Neuron (in vitro differentiated cells): ENCODE measurements at regions not wholly inside any gene's neighbourhood (a gene's known extent, or its start where the extent isn't known, plus 50 kb on each side); places are given as distances from the start of the nearest gene placed in this dataset.
"Not testable (repeated sequence)": the region's sequence is repeated elsewhere in the genome, so short reads cannot be mapped to it uniquely, and the experiment has no call there.

ENCODE experiments used
- H2AFZ ChIP-seq: one replicate; pipeline ENCODE4 v1.6.1; 2013; ENCODE audit warnings: low read depth, mild to moderate bottlenecking, inconsistent platforms, low read length, moderate library complexity
- H3K27me3 ChIP-seq: one replicate; pipeline ENCODE4 v1.6.1; 2013; ENCODE audit warnings: low read length; ENCODE audit not compliant: insufficient read depth
- H3K36me3 ChIP-seq: one replicate; pipeline ENCODE4 v1.6.1; 2013; ENCODE audit warnings: low read length; ENCODE audit not compliant: insufficient read depth
- H3K4me1 ChIP-seq: one replicate; pipeline ENCODE4 v1.6.1; 2013; ENCODE audit warnings: low read length; ENCODE audit not compliant: insufficient read depth
- H3K4me3 ChIP-seq: 2 replicates; pipeline ENCODE4 v1.5.1; 2013; ENCODE audit warnings: mild to moderate bottlenecking, low read length, moderate library complexity
- H3K9me3 ChIP-seq: one replicate; pipeline ENCODE4 v1.6.1; 2013; ENCODE audit warnings: low read length

DNA sequence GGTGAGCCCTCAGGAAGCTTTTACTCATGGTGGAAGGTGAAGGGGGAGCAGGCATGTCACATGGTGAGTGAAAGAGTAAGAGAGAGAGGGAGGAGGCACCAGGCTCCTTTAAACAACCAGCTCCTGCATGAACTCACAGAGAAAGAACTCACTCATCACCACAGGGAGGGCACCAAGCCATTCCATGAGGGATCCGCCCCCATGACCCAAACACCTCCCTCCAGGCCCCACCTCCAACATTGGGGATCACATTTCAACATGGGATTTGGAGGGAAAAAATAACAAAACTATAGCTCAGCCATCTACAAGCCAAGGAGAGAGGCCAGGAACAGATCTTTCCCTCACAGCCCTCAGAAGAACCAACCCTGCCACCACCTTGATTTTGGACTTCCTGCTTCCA is 153.9 kb downstream of the GOLGA8K start:
- H3K9me3 ChIP-seq, H3K36me3 ChIP-seq, H3K27me3 ChIP-seq, H2AFZ ChIP-seq, H3K4me3 ChIP-seq, H3K4me1 ChIP-seq: not testable (repeated sequence)

- H3K36me3 ChIP-seq, H3K4me1 ChIP-seq, H2AFZ ChIP-seq, H3K27me3 ChIP-seq, H3K9me3 ChIP-seq, H3K4me3 ChIP-seq: not testable (repeated sequence)
Observed at GRCh38 chr15:32243727-32244126, 159.4 kb downstream of the GOLGA8K start.

GRCh38 chr15:32242780-32243528 is 160.1 kb downstream of the GOLGA8K start:
- H3K27me3 ChIP-seq, H3K9me3 ChIP-seq, H3K4me1 ChIP-seq, H3K4me3 ChIP-seq, H3K36me3 ChIP-seq, H2AFZ ChIP-seq: not testable (repeated sequence)

GRCh38 chr15:32227410-32228114 is 175.5 kb downstream of the GOLGA8K start:
- H3K4me1 ChIP-seq, H3K27me3 ChIP-seq, H2AFZ ChIP-seq, H3K4me3 ChIP-seq, H3K36me3 ChIP-seq, H3K9me3 ChIP-seq: not testable (repeated sequence)

DNA sequence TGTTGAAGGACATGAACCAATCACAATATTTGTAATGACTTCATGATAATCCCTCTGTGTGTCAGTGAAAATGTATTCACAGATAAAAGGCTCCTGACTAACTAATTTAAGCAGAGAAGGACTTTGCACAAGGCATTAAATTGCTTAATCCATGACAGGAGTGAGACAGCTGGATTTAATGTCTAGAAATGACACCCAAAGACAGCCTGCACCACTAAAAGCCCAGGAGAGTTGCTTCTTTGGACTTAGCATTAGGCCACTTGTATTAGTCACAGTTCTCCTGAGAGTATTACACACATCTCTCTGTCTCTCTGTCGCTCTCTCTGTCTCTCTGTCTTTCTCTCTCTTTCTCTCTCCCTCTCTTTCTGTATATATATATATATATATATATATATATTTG is 180.4 kb downstream of the GOLGA8K start:
- Histone ChIP-seq H3K9me3 (no peaks in the 10 kb centered on the region), H2AFZ (no peak overlapping the region), H3K4me3 (no peak overlapping the region), H3K4me1 (no peaks in the 10 kb centered on the region), H3K36me3 (no peaks in the 10 kb centered on the region), H3K27me3 (no peaks in the 10 kb centered on the region)
